ENCODE measurements at regions not wholly inside any gene's neighbourhood (a gene's known extent, or its start where the extent isn't known, plus 50 kb on each side); places are given as distances from the start of the nearest gene placed in this dataset.

GRCh38 chr5:88952996-88953643, 70.1 kb upstream of the MEF2C start:
- H3K27ac ChIP-seq (replicated peaks): no peak overlapping the region
- no peak overlapping the region for H3K4me3 ChIP-seq (replicated peaks; ENCODE audit: insufficient read depth, low read length)
- DNase-seq (ENCODE audit: low read depth in 1 of 2, low spot score in 1 of 2): no peak
- no peak for TF ChIP-seq POLR2AphosphoS5 (IDR thresholded peaks at IDR 0.05; ENCODE audit: low read depth)
- TF ChIP-seq REST (IDR thresholded peaks at IDR 0.05; ENCODE audit: insufficient replicate concordance, low read depth): no peak
- no peak for TF ChIP-seq SPI1 (IDR thresholded peaks at IDR 0.05; ENCODE audit: borderline replicate concordance, low read depth)
- TF ChIP-seq GABPA (IDR thresholded peaks at IDR 0.05; ENCODE audit: low read depth): no peak
- TF ChIP-seq CTCF (IDR thresholded peaks at IDR 0.05; ENCODE audit: insufficient read depth, low read length): no peak
- no peaks in the 10 kb centered on the region for H3K27me3 ChIP-seq (ENCODE audit: insufficient read depth, poor library complexity, severe bottlenecking)

GRCh38 chr5:88952344-88952743, 69.4 kb upstream of the MEF2C start:
- Histone ChIP-seq H3K27ac (replicated peaks) (no peak overlapping the region), H3K4me3 (replicated peaks; ENCODE audit: insufficient read depth, low read length) (no peak overlapping the region), H3K27me3 (ENCODE audit: insufficient read depth, poor library complexity, severe bottlenecking) (no peaks in the 10 kb centered on the region)
- no peak for TF ChIP-seq CTCF (IDR thresholded peaks at IDR 0.05; ENCODE audit: insufficient read depth, low read length)
- TF ChIP-seq REST (IDR thresholded peaks at IDR 0.05; ENCODE audit: insufficient replicate concordance, low read depth): no peak
- no peak for TF ChIP-seq SPI1 (IDR thresholded peaks at IDR 0.05; ENCODE audit: borderline replicate concordance, low read depth)
- no peak for TF ChIP-seq GABPA (IDR thresholded peaks at IDR 0.05; ENCODE audit: low read depth)
- no peak for TF ChIP-seq POLR2AphosphoS5 (IDR thresholded peaks at IDR 0.05; ENCODE audit: low read depth)
- no peak for DNase-seq (ENCODE audit: low read depth in 1 of 2, low spot score in 1 of 2)

GRCh38 chr5:88951457-88951856, 68.5 kb upstream of the MEF2C start:
- H3K27ac ChIP-seq (replicated peaks): no peak overlapping the region
- H3K27me3 ChIP-seq (ENCODE audit: insufficient read depth, poor library complexity, severe bottlenecking): no peaks in the 10 kb centered on the region
- TF ChIP-seq GABPA (IDR thresholded peaks at IDR 0.05; ENCODE audit: low read depth) (no peak), CTCF (IDR thresholded peaks at IDR 0.05; ENCODE audit: insufficient read depth, low read length) (no peak), POLR2AphosphoS5 (IDR thresholded peaks at IDR 0.05; ENCODE audit: low read depth) (no peak), SPI1 (IDR thresholded peaks at IDR 0.05; ENCODE audit: borderline replicate concordance, low read depth) (no peak), REST (IDR thresholded peaks at IDR 0.05; ENCODE audit: insufficient replicate concordance, low read depth) (no peak)
- DNase-seq (ENCODE audit: low read depth in 1 of 2, low spot score in 1 of 2): no peak
- no peak overlapping the region for H3K4me3 ChIP-seq (replicated peaks; ENCODE audit: insufficient read depth, low read length)
